ENCODE measurements at regions not wholly inside any gene's neighbourhood (a gene's known extent, or its start where the extent isn't known, plus 50 kb on each side); places are given as distances from the start of the nearest gene placed in this dataset.

GRCh38 chr11:91967026-91967690 lies 257.5 kb upstream of the FAT3 start:
- Histone ChIP-seq H3K36me3 (replicated peaks; ENCODE audit: low read depth, low read length) (no peaks in the 10 kb centered on the region), H3K4me3 (ENCODE audit: low read length) (no peak overlapping the region), H3K9ac (ENCODE audit: low read length) (no peak overlapping the region), H3K4me2 (ENCODE audit: low read length) (no peak overlapping the region), H3K4me1 (ENCODE audit: low read length) (no peaks in the 10 kb centered on the region), H3K79me2 (ENCODE audit: low read length) (no peaks in the 10 kb centered on the region), H3K27me3 (ENCODE audit: low read depth, low read length) (no peaks in the 10 kb centered on the region), H4K20me1 (ENCODE audit: insufficient read depth, low read length) (no peaks in the 10 kb centered on the region), H3K27ac (ENCODE audit: low read length) (no peak overlapping the region), H2AFZ (ENCODE audit: low read depth, low read length) (no peak overlapping the region), H3K9me3 (ENCODE audit: insufficient read depth, low read length) (0 out of 2 replicates have a peak, but pooled peaks cover 4% of the 10 kb centered on the region)
- no peak for TF ChIP-seq EZH2phosphoT487 (IDR thresholded peaks at IDR 0.05; ENCODE audit: low read depth)

- H3K79me2 ChIP-seq (ENCODE audit: low read length) = no peaks in the 10 kb centered on the region
- 0 out of 2 replicates have a peak, but pooled peaks cover 4% of the 10 kb centered on the region for H3K9me3 ChIP-seq (ENCODE audit: insufficient read depth, low read length)
- no peaks in the 10 kb centered on the region for H3K36me3 ChIP-seq (replicated peaks; ENCODE audit: low read depth, low read length)
Measured at GRCh38 chr11:91966368-91966767, 258.2 kb upstream of the FAT3 start.

GRCh38 chr11:91960770-91961169 lies 263.8 kb upstream of the FAT3 start:
- no peak overlapping the region for H3K9ac ChIP-seq (ENCODE audit: low read length)
- H3K27me3 ChIP-seq (ENCODE audit: low read depth, low read length) = no peaks in the 10 kb centered on the region
- H3K9me3 ChIP-seq (ENCODE audit: insufficient read depth, low read length) = peaks cover 15% of the 10 kb centered on the region; the same call in 1 of the 2 replicates
- H3K27ac ChIP-seq (ENCODE audit: low read length) = no peak overlapping the region
- no peak for TF ChIP-seq EZH2phosphoT487 (IDR thresholded peaks at IDR 0.05; ENCODE audit: low read depth)
- no peak for TF ChIP-seq CTCF (IDR thresholded peaks at IDR 0.05; ENCODE audit: low read depth, low read length)
- H3K4me1 ChIP-seq (ENCODE audit: low read length) = no peaks in the 10 kb centered on the region
- no peaks in the 10 kb centered on the region for H4K20me1 ChIP-seq (ENCODE audit: insufficient read depth, low read length)
- H3K36me3 ChIP-seq (replicated peaks; ENCODE audit: low read depth, low read length) = peaks cover 4% of the 10 kb centered on the region
- H3K79me2 ChIP-seq (ENCODE audit: low read length) = no peaks in the 10 kb centered on the region
- H3K4me3 ChIP-seq (ENCODE audit: low read length) = no peak overlapping the region
- no peak overlapping the region for H2AFZ ChIP-seq (ENCODE audit: low read depth, low read length)
- no peak overlapping the region for H3K4me2 ChIP-seq (ENCODE audit: low read length)

More at GRCh38 chr11:91966368-91966767, 258.2 kb upstream of the FAT3 start:
- Histone ChIP-seq H2AFZ (ENCODE audit: low read depth, low read length) (no peak overlapping the region), H4K20me1 (ENCODE audit: insufficient read depth, low read length) (no peaks in the 10 kb centered on the region), H3K9ac (ENCODE audit: low read length) (no peak overlapping the region), H3K4me1 (ENCODE audit: low read length) (no peaks in the 10 kb centered on the region), H3K4me2 (ENCODE audit: low read length) (no peak overlapping the region), H3K4me3 (ENCODE audit: low read length) (no peak overlapping the region), H3K27me3 (ENCODE audit: low read depth, low read length) (no peaks in the 10 kb centered on the region), H3K27ac (ENCODE audit: low read length) (no peak overlapping the region)
- no peak for TF ChIP-seq CTCF (IDR thresholded peaks at IDR 0.05; ENCODE audit: low read depth, low read length)
- TF ChIP-seq EZH2phosphoT487 (IDR thresholded peaks at IDR 0.05; ENCODE audit: low read depth) = no peak

GRCh38 chr11:91959411-91959810 lies 265.2 kb upstream of the FAT3 start:
- Histone ChIP-seq H3K27me3 (ENCODE audit: low read depth, low read length) (no peaks in the 10 kb centered on the region), H3K4me2 (ENCODE audit: low read length) (no peak overlapping the region), H2AFZ (ENCODE audit: low read depth, low read length) (no peak overlapping the region), H3K4me3 (ENCODE audit: low read length) (no peak overlapping the region), H3K79me2 (ENCODE audit: low read length) (no peaks in the 10 kb centered on the region), H4K20me1 (ENCODE audit: insufficient read depth, low read length) (no peaks in the 10 kb centered on the region), H3K36me3 (replicated peaks; ENCODE audit: low read depth, low read length) (peaks cover 4% of the 10 kb centered on the region), H3K27ac (ENCODE audit: low read length) (no peak overlapping the region), H3K9ac (ENCODE audit: low read length) (no peak overlapping the region), H3K9me3 (ENCODE audit: insufficient read depth, low read length) (peaks cover 15% of the 10 kb centered on the region; the same call in 1 of the 2 replicates), H3K4me1 (ENCODE audit: low read length) (peaks cover 5% of the 10 kb centered on the region; the same call in 1 of the 2 replicates)
- TF ChIP-seq CTCF (IDR thresholded peaks at IDR 0.05; ENCODE audit: low read depth, low read length) (no peak), EZH2phosphoT487 (IDR thresholded peaks at IDR 0.05; ENCODE audit: low read depth) (no peak)
